OCI-LY7 (cell line): ENCODE measurements at regions not wholly inside any gene's neighbourhood (a gene's known extent, or its start where the extent isn't known, plus 50 kb on each side); places are given as distances from the start of the nearest gene placed in this dataset.

Experiments used
- BruUV-seq: library from RNA; stranded (reverse); fragments of 400-500 nt; replicated peaks from 2 replicates; lab custom pipeline; 2021; lab: Mats Ljungman, UMichigan
- CTCF ChIA-PET: fragments of 300-600 bp; sonication (Branson Sonifier 250); formaldehyde crosslinking; loops from one replicate; lab custom pipeline; 2022; ENCODE audit warnings: antibody characterized with exemption; ENCODE audit not compliant: unreplicated experiment; lab: Charles Lee
- POLR2A ChIA-PET: fragments of 300-600 bp; sonication (Branson Sonifier 250); formaldehyde crosslinking; loops from one replicate; lab custom pipeline; 2022; ENCODE audit warnings: antibody characterized with exemption; lab: Charles Lee
- DNase-seq: peaks from one replicate; pipeline ENCODE4 v3.0.0-alpha.2; 2015; ENCODE audit warnings: low spot score
- H2AFZ ChIP-seq: fragments of 200-600 bp; sonication (generic), shearing (Covaris generic); 2 replicates; pipeline ENCODE4 v1.6.1; 2014; ENCODE audit warnings: mild to moderate bottlenecking, antibody characterized with exemption, low read length, moderate library complexity
- H3K27ac ChIP-seq: fragments of 200-600 bp; sonication (generic); 2 replicates; pipeline ENCODE4 v1.5.1; 2014; ENCODE audit warnings: mixed run types, low read depth, mild to moderate bottlenecking, moderate library complexity, low read length, inconsistent platforms; ENCODE audit not compliant: poor library complexity, severe bottlenecking
- H3K36me3 ChIP-seq: fragments of 200-600 bp; sonication (generic); 2 replicates; pipeline ENCODE4 v1.6.1; 2014; ENCODE audit warnings: mild to moderate bottlenecking, antibody characterized with exemption, low read length, moderate library complexity, mixed read lengths; ENCODE audit not compliant: insufficient read depth
- H3K4me1 ChIP-seq: fragments of 200-600 bp; sonication (generic); 2 replicates; pipeline ENCODE4 v1.5.1; 2014; ENCODE audit warnings: mild to moderate bottlenecking, low read length; ENCODE audit not compliant: insufficient read depth, poor library complexity, severe bottlenecking
- H3K4me2 ChIP-seq: fragments of 200-600 bp; sonication (generic); 2 replicates; pipeline ENCODE4 v1.6.1; 2014; ENCODE audit warnings: mild to moderate bottlenecking, low read length
- H3K4me3 ChIP-seq: fragments of 200-600 bp; sonication (generic); 2 replicates; pipeline ENCODE4 v1.5.1; 2014; ENCODE audit warnings: mild to moderate bottlenecking, low read depth, low read length; ENCODE audit not compliant: poor library complexity, severe bottlenecking
- H3K79me2 ChIP-seq: fragments of 200-600 bp; sonication (generic); 2 replicates; pipeline ENCODE4 v1.6.1; 2016; ENCODE audit warnings: low read depth, mild to moderate bottlenecking, low read length, moderate library complexity, mixed read lengths; ENCODE audit not compliant: insufficient read depth
- H3K9me2 ChIP-seq: fragments of 200-600 bp; sonication (generic); 2 replicates; pipeline ENCODE4 v1.6.1; 2016; ENCODE audit warnings: mild to moderate bottlenecking, low read length, mixed read lengths; ENCODE audit not compliant: insufficient read depth
- H3K9me3 ChIP-seq: fragments of 200-600 bp; sonication (generic); 2 replicates; pipeline ENCODE4 v1.6.1; 2014; ENCODE audit warnings: mild to moderate bottlenecking, mixed run types, low read length, mixed read lengths
- H4K20me1 ChIP-seq: fragments of 200-600 bp; sonication (generic); 2 replicates; pipeline ENCODE4 v1.6.1; 2014; ENCODE audit warnings: mild to moderate bottlenecking, antibody characterized with exemption, low read length, moderate library complexity, mixed read lengths; ENCODE audit not compliant: insufficient read depth
- CTCF ChIP-seq: fragments of 200-600 bp; sonication (generic); conservative IDR thresholded peaks from 2 replicates; pipeline ENCODE4 v1.5.1; 2014; ENCODE audit warnings: mild to moderate bottlenecking, antibody characterized with exemption, low read length, moderate library complexity, mixed read lengths
- EZH2phosphoT487 ChIP-seq: fragments of 200-600 bp; sonication (generic); IDR thresholded peaks from 2 replicates; pipeline ENCODE4 v1.6.1; 2018; ENCODE audit warnings: low read depth, borderline replicate concordance, mild to moderate bottlenecking, mixed run types, antibody characterized with exemption, low read length, moderate library complexity, mixed read lengths
- intact Hi-C: fragments of 100-400 bp; cut with micrococcal nuclease; formaldehyde crosslinking; loops from one replicate; pipeline ENCODE4 v1.10.0; 2022; ENCODE audit not compliant: unreplicated experiment

DNA sequence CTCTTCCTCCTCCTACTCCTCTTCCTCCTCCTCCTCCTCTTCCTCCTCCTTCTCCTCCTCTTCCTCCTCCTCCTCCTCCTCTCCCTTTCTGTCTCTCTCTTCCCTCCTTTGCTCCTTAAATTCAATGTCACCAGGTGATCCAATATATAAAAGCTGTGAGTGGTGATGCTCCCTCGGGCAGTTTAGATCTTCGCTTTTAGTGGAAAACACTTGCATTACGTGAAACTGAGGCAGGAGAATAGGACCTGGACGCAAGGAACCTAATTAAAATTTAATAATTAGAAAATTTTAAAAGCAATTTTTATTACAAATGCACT is 279.7 kb downstream of the XXYLT1 start:
- H3K4me2 ChIP-seq = no peak overlapping the region
- intact Hi-C loops = no loop called here
- no peaks in the 10 kb centered on the region for H3K4me1 ChIP-seq
- POLR2A ChIA-PET = interaction anchor here (1.4 kb wide), 1 partner anchor 17 kb away, joined by 6 read pairs; no protein-coding TSS in a partner anchor
- H2AFZ ChIP-seq = no peak overlapping the region
- no peak overlapping the region for H3K27ac ChIP-seq
- no peak for TF ChIP-seq CTCF
- TF ChIP-seq EZH2phosphoT487 = no peak
- no peaks in the 10 kb centered on the region for H3K9me3 ChIP-seq
- H3K79me2 ChIP-seq = no peaks in the 10 kb centered on the region
- no peak overlapping the region for H3K4me3 ChIP-seq
- no peaks in the 10 kb centered on the region for H3K36me3 ChIP-seq
- CTCF ChIA-PET = no interaction called here
- H4K20me1 ChIP-seq = no peaks in the 10 kb centered on the region
- BruUV-seq = no TSS peak
- DNase-seq = no peak
- H3K9me2 ChIP-seq = no peaks in the 10 kb centered on the region

DNA sequence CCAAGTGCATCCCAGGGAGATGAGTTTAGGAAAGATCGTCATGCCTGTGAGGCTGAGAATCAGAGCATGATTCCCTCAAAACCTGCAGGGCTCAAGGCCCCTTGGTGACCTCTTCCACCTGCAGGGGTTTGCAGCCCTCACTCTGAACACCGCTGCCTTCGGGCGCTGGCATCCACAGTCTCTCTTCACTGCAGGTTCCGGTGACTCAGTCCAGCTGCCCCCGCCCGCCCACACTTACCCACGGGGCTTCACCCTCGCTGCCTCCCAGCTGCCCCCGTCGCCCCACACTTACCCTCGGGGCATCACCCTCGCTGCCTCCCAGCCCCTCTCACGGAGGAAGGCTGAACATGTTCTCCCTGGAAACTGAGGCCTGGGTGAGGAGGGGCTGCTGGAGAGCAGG is 277.1 kb downstream of the XXYLT1 start:
- Histone ChIP-seq H4K20me1 (no peaks in the 10 kb centered on the region), H3K4me3 (no peak overlapping the region), H3K36me3 (no peaks in the 10 kb centered on the region), H3K4me1 (no peaks in the 10 kb centered on the region), H3K9me2 (no peaks in the 10 kb centered on the region), H2AFZ (no peak overlapping the region), H3K9me3 (no peaks in the 10 kb centered on the region), H3K27ac (no peak overlapping the region), H3K4me2 (no peak overlapping the region), H3K79me2 (no peaks in the 10 kb centered on the region)
- intact Hi-C loops = no loop called here
- DNase-seq = no peak
- ChIA-PET CTCF (no interaction called here), POLR2A (no interaction called here)
- TF ChIP-seq CTCF = no peak
- TF ChIP-seq EZH2phosphoT487 = no peak
- BruUV-seq = no TSS peak

DNA sequence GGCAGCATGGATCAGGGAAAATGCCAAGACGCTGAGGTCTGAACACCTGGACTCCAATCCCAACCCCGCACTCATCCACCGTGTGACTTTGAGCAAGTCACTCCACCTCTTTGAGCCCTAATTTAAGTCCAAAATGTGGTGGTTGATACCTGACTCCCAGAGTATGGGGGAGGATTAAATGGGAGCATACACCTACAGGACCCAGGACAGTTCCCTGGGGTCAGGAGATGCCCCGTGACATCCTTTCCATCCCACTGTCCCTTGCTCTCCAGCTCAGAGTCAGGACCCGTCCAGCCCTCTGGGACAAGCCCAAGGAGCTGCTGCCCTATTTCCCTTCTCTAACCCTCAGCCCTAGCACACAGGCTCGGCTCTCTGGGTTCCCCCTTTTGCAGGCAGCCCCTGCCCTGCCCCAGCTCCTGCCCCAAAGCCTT is 276.4 kb downstream of the XXYLT1 start:
- Histone ChIP-seq H3K27ac (no peak overlapping the region), H2AFZ (no peak overlapping the region), H3K9me2 (no peaks in the 10 kb centered on the region), H3K79me2 (no peaks in the 10 kb centered on the region), H4K20me1 (no peaks in the 10 kb centered on the region), H3K4me2 (no peak overlapping the region), H3K4me1 (no peaks in the 10 kb centered on the region), H3K4me3 (no peak overlapping the region), H3K9me3 (no peaks in the 10 kb centered on the region), H3K36me3 (no peaks in the 10 kb centered on the region)
- POLR2A ChIA-PET = no interaction called here
- no peak for DNase-seq
- intact Hi-C loops = no loop called here
- BruUV-seq = no TSS peak
- TF ChIP-seq CTCF (no peak), EZH2phosphoT487 (no peak)
- CTCF ChIA-PET = interaction anchor here (0.5 kb wide), 1 partner anchor 183 kb away, joined by 3 read pairs; no protein-coding TSS in a partner anchor
